ENCODE measurements at regions not wholly inside any gene's neighbourhood (a gene's known extent, or its start where the extent isn't known, plus 50 kb on each side); places are given as distances from the start of the nearest gene placed in this dataset.

DNA sequence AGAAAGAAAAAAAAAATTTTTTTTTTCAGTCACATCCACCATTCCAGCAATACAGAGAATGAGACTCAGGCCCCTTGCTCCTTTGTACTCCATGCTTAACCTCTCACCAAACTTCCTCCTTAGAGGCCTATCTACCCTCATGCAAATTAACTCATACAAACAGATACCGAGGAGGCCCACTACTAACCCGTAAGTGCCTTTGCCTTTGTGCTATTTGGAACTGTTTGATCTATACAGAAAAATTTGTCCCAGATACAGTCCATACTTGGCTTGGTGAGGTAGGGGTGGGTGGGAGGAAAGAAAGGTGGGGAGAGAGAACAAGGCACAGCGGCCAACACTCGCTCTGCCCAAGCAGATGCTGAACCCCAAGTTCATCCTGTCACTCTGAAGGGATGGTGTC lies 87.8 kb upstream of the DUSP5 start (continued):
- TF ChIP-seq, protein P1, sequence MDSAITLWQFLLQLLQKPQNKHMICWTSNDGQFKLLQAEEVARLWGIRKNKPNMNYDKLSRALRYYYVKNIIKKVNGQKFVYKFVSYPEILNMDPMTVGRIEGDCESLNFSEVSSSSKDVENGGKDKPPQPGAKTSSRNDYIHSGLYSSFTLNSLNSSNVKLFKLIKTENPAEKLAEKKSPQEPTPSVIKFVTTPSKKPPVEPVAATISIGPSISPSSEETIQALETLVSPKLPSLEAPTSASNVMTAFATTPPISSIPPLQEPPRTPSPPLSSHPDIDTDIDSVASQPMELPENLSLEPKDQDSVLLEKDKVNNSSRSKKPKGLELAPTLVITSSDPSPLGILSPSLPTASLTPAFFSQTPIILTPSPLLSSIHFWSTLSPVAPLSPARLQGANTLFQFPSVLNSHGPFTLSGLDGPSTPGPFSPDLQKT (IDR thresholded peaks at IDR 0.05; ENCODE audit: borderline replicate concordance, low read depth, low read length): no peak
- TF ChIP-seq EGR2 (tag by site-specific recombination; IDR thresholded peaks at IDR 0.05; ENCODE audit: low read depth): no peak

- H3K36me3 ChIP-seq (ENCODE audit: control insufficient read depth in 2 of 2, insufficient read depth in 1 of 2, low read length in 2 of 2): no peaks in the 10 kb centered on the region
- no peak overlapping the region for H3K27ac ChIP-seq (ENCODE audit: extremely low read depth, low read depth, low read length)
- ChIA-PET POLR2A (interaction anchor here (1.5 kb wide), 1 partner anchor 156 kb away, joined by 3 read pairs; no protein-coding TSS in a partner anchor), CTCF (no interaction called here)
- TF ChIP-seq KLF1 (tag by site-specific recombination; IDR thresholded peaks at IDR 0.05) (peak; percentile 72), ZSCAN4 (tag by site-specific recombination; IDR thresholded peaks at IDR 0.05) (no peak), ZNF488 (tag by site-specific recombination; IDR thresholded peaks at IDR 0.05) (no peak), ZBTB20 (tag by site-specific recombination; IDR thresholded peaks at IDR 0.05) (peak; percentile 29; the same call in 1 of the 2 replicates), ZFHX2 (tag by site-specific recombination; conservative IDR thresholded peaks at IDR 0.05) (peak; percentile 21; the same call in 1 of the 2 replicates)
- H3K4me1 ChIP-seq (ENCODE audit: control insufficient read depth, insufficient read depth, low read length): no peaks in the 10 kb centered on the region; the same call in 1 of the 2 replicates
- no peak overlapping the region for H3K4me3 ChIP-seq (ENCODE audit: low read depth, low read length)
- H3K9me3 ChIP-seq (ENCODE audit: control insufficient read depth, insufficient read depth, low read depth, low read length): no peaks in the 10 kb centered on the region
Observed at GRCh38 chr10:110410329-110411046, 87.2 kb upstream of the DUSP5 start.

DNA sequence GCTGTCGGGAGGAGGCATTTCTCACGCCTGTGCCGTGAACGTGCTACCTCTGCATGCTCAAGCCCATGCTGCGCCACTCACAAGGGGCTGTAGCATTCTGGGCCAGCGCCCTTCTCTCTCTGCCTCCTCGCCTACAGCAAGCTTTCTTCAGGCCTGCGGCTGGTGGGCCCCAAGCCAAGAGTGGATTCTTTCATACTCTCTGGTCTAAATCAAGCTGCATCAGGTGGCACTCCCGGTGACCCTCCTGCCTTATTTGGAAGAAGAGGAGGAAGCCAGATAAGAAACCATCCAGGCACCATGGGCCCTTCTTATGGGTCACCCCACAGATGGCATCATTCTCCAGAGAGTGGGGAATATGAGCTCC lies 86.7 kb upstream of the DUSP5 start:
- no peaks in the 10 kb centered on the region for H3K36me3 ChIP-seq (ENCODE audit: control insufficient read depth in 2 of 2, insufficient read depth in 1 of 2, low read length in 2 of 2)
- no peaks in the 10 kb centered on the region; the same call in 1 of the 2 replicates for H3K4me1 ChIP-seq (ENCODE audit: control insufficient read depth, insufficient read depth, low read length)
- no peaks in the 10 kb centered on the region for H3K9me3 ChIP-seq (ENCODE audit: control insufficient read depth, insufficient read depth, low read depth, low read length)
- H3K27ac ChIP-seq (ENCODE audit: extremely low read depth, low read depth, low read length): no peak overlapping the region
- H3K4me3 ChIP-seq (ENCODE audit: low read depth, low read length): no peak overlapping the region
- ChIA-PET POLR2A (interaction anchor here (1.5 kb wide), 1 partner anchor 155 kb away, joined by 3 read pairs; no protein-coding TSS in a partner anchor), CTCF (interaction anchor here (0.5 to 1.4 kb wide), 2 partner anchors 57 to 1323 kb away, joined by 3 to 5 read pairs; no protein-coding TSS in a partner anchor)
- TF ChIP-seq, protein P2, sequence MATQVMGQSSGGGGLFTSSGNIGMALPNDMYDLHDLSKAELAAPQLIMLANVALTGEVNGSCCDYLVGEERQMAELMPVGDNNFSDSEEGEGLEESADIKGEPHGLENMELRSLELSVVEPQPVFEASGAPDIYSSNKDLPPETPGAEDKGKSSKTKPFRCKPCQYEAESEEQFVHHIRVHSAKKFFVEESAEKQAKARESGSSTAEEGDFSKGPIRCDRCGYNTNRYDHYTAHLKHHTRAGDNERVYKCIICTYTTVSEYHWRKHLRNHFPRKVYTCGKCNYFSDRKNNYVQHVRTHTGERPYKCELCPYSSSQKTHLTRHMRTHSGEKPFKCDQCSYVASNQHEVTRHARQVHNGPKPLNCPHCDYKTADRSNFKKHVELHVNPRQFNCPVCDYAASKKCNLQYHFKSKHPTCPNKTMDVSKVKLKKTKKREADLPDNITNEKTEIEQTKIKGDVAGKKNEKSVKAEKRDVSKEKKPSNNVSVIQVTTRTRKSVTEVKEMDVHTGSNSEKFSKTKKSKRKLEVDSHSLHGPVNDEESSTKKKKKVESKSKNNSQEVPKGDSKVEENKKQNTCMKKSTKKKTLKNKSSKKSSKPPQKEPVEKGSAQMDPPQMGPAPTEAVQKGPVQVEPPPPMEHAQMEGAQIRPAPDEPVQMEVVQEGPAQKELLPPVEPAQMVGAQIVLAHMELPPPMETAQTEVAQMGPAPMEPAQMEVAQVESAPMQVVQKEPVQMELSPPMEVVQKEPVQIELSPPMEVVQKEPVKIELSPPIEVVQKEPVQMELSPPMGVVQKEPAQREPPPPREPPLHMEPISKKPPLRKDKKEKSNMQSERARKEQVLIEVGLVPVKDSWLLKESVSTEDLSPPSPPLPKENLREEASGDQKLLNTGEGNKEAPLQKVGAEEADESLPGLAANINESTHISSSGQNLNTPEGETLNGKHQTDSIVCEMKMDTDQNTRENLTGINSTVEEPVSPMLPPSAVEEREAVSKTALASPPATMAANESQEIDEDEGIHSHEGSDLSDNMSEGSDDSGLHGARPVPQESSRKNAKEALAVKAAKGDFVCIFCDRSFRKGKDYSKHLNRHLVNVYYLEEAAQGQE (tag by site-specific recombination; IDR thresholded peaks at IDR 0.05): no peak
- TF ChIP-seq OSR2 (tag by site-specific recombination; IDR thresholded peaks at IDR 0.05): no peak
- no peak for TF ChIP-seq ZNF837 (tag by site-specific recombination; IDR thresholded peaks at IDR 0.05)
- TF ChIP-seq ZBTB49 (tag by site-specific recombination; IDR thresholded peaks at IDR 0.05; ENCODE audit: low read depth): no peak
- no peak for TF ChIP-seq ZNF529 (tag by site-specific recombination; IDR thresholded peaks at IDR 0.05; ENCODE audit: insufficient replicate concordance)
- no peak for TF ChIP-seq ZBTB6 (tag by site-specific recombination; IDR thresholded peaks at IDR 0.05)
- TF ChIP-seq TCF7L2 (IDR thresholded peaks at IDR 0.05; ENCODE audit: borderline replicate concordance, low read depth, low read length): no peak
- TF ChIP-seq ZNF221 (tag by site-specific recombination; IDR thresholded peaks at IDR 0.05; ENCODE audit: borderline replicate concordance): no peak
- TF ChIP-seq RBAK (tag by site-specific recombination; IDR thresholded peaks at IDR 0.05): no peak
- no peak for TF ChIP-seq SP7 (tag by site-specific recombination; IDR thresholded peaks at IDR 0.05)
- TF ChIP-seq ZSCAN4 (tag by site-specific recombination; IDR thresholded peaks at IDR 0.05): no peak
